Cardiac muscle cell (in vitro differentiated cells and primary cell): ENCODE measurements at regions not wholly inside any gene's neighbourhood (a gene's known extent, or its start where the extent isn't known, plus 50 kb on each side); places are given as distances from the start of the nearest gene placed in this dataset.

Experiments used
- DNase-seq, 2 donors: peaks; one replicate each; pipeline versions ENCODE4 v3.0.0 to v3.0.0-alpha.2; 2010 to 2017; ENCODE audit warnings: low read depth in 1 of 2, low spot score in 1 of 2
- H3K27ac ChIP-seq: fragments of 200-600 bp; sonication (generic); 2 replicates; pipeline ENCODE4 v1.5.1; 2016
- H3K27me3 ChIP-seq: fragments of 200-600 bp; sonication (generic); 2 replicates; pipeline ENCODE4 v1.6.0; 2016; ENCODE audit warnings: control low read depth
- H3K36me3 ChIP-seq: fragments of 200-600 bp; sonication (generic); 2 replicates; pipeline ENCODE4 v1.5.1; 2016; ENCODE audit warnings: control low read depth
- H3K4me1 ChIP-seq: fragments of 200-600 bp; sonication (generic); 2 replicates; pipeline ENCODE4 v1.8.1; 2017; ENCODE audit warnings: low read depth, mild to moderate bottlenecking, mixed run types
- H3K4me3 ChIP-seq: fragments of 200-600 bp; sonication (generic); 2 replicates; pipeline ENCODE4 v1.5.1; 2016; ENCODE audit warnings: mild to moderate bottlenecking
- H3K9me3 ChIP-seq: fragments of 200-600 bp; sonication (generic); 2 replicates; pipeline ENCODE4 v1.5.1; 2017; ENCODE audit warnings: low read depth, mild to moderate bottlenecking, control low read depth
- TF ChIP-seq, protein P1 (sequence below): IDR thresholded peaks from 2 replicates; pipeline ENCODE4 v1.5.1; 2012; ENCODE audit warnings: low read depth, mild to moderate bottlenecking, low read length

GRCh38 chr1:71312545-71312944 is 231.7 kb upstream of the ZRANB2 start:
- no peaks in the 10 kb centered on the region for H3K9me3 ChIP-seq
- H3K4me3 ChIP-seq = no peak overlapping the region
- no peaks in the 10 kb centered on the region for H3K27me3 ChIP-seq
- no peaks in the 10 kb centered on the region for H3K36me3 ChIP-seq
- no peak for DNase-seq
- TF ChIP-seq, protein P1, sequence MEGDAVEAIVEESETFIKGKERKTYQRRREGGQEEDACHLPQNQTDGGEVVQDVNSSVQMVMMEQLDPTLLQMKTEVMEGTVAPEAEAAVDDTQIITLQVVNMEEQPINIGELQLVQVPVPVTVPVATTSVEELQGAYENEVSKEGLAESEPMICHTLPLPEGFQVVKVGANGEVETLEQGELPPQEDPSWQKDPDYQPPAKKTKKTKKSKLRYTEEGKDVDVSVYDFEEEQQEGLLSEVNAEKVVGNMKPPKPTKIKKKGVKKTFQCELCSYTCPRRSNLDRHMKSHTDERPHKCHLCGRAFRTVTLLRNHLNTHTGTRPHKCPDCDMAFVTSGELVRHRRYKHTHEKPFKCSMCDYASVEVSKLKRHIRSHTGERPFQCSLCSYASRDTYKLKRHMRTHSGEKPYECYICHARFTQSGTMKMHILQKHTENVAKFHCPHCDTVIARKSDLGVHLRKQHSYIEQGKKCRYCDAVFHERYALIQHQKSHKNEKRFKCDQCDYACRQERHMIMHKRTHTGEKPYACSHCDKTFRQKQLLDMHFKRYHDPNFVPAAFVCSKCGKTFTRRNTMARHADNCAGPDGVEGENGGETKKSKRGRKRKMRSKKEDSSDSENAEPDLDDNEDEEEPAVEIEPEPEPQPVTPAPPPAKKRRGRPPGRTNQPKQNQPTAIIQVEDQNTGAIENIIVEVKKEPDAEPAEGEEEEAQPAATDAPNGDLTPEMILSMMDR = no peak
- H3K27ac ChIP-seq = no peak overlapping the region
- H3K4me1 ChIP-seq = no peaks in the 10 kb centered on the region

GRCh38 chr1:71311376-71311775 is 230.5 kb upstream of the ZRANB2 start:
- H3K9me3 ChIP-seq = no peaks in the 10 kb centered on the region
- TF ChIP-seq, protein P1 = no peak
- H3K4me3 ChIP-seq = no peak overlapping the region
- no peaks in the 10 kb centered on the region for H3K4me1 ChIP-seq
- no peak overlapping the region for H3K27ac ChIP-seq
- DNase-seq = peak in 1 of 2 donors; percentile 32
- no peaks in the 10 kb centered on the region for H3K36me3 ChIP-seq
- H3K27me3 ChIP-seq = no peaks in the 10 kb centered on the region

DNA sequence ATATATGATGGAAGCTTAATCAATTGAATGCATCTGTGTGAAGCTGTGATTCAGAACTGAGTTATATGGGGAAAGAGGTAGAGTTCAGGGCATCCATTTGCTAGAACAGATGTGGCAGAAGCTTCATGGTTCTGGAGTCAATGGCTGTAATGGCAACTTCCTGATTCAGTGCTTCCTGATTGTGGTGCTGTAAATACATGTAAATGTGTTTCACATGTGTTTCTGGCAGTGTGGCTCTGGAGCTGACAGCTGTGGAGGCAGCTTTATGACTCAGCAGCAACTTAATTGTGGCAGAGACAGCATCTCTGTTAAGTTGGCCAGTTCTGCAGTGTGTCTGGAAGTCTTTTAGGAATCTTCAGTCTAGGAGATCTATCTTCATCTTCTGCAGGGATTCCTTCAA is 226.6 kb upstream of the ZRANB2 start:
- Histone ChIP-seq H3K4me3 (no peak overlapping the region), H3K9me3 (no peaks in the 10 kb centered on the region), H3K27me3 (no peaks in the 10 kb centered on the region), H3K27ac (no peak overlapping the region), H3K36me3 (no peaks in the 10 kb centered on the region), H3K4me1 (no peaks in the 10 kb centered on the region)
- DNase-seq = peak in 1 of 2 donors; percentile 74
- TF ChIP-seq, protein P1 = no peak

GRCh38 chr1:71304125-71304524 is 223.3 kb upstream of the ZRANB2 start:
- H3K27ac ChIP-seq = no peak overlapping the region
- no peaks in the 10 kb centered on the region for H3K27me3 ChIP-seq
- no peaks in the 10 kb centered on the region for H3K9me3 ChIP-seq
- TF ChIP-seq, protein P1 = no peak
- DNase-seq = no peak
- H3K36me3 ChIP-seq = no peaks in the 10 kb centered on the region
- H3K4me3 ChIP-seq = no peak overlapping the region
- no peaks in the 10 kb centered on the region for H3K4me1 ChIP-seq

DNA sequence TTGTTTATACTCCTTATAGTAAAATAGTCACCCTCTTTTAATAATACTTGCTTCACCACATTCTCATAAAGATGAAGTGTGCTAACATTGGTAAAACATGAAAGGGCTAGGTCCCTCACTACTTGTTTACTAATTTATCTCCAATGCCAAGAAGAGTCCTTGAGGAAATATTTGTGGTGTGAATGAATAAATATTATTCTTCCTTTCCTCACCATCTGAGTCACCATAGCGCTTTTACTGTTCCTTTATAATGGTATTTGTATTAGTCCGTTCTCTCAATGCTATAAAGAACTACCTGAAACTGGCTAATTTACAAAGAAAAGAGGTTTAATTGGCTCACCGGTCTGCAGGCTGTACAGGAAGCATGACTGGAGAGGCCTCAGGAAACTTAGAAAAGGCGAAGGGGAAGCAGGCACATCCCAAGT is 222.8 kb upstream of the ZRANB2 start:
- no peaks in the 10 kb centered on the region for H3K9me3 ChIP-seq
- no peak overlapping the region for H3K4me3 ChIP-seq
- no peaks in the 10 kb centered on the region for H3K4me1 ChIP-seq
- H3K27me3 ChIP-seq = no peaks in the 10 kb centered on the region
- DNase-seq = no peak
- H3K36me3 ChIP-seq = no peaks in the 10 kb centered on the region
- H3K27ac ChIP-seq = no peak overlapping the region
- TF ChIP-seq, protein P1 = no peak

DNA sequence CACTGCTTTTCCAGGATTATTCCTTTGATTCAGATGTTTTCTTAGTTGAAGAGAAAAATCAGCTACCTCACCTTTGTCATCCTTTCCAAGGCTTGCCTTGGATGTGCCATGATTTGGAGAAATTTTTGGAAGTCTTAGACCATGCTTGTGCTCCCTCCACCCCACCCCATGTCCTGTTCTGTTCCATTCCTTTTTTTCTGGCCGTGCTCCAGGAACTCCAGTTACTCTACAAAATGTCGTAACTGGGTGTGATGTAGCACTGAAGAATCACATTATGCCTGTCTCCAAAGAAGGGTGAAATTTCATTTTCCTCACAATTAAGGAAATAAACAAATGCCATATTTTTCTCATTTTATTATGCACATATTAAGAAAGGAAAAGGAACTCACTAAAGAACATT is 217.8 kb upstream of the ZRANB2 start:
- TF ChIP-seq, protein P1 = no peak
- Histone ChIP-seq H3K4me3 (no peak overlapping the region), H3K4me1 (no peaks in the 10 kb centered on the region), H3K36me3 (no peaks in the 10 kb centered on the region), H3K27ac (no peak overlapping the region), H3K27me3 (no peaks in the 10 kb centered on the region), H3K9me3 (no peaks in the 10 kb centered on the region)
- peak in 1 of 2 donors; percentile 48 for DNase-seq
